ENCODE measurements at regions not wholly inside any gene's neighbourhood (a gene's known extent, or its start where the extent isn't known, plus 50 kb on each side); places are given as distances from the start of the nearest gene placed in this dataset.

GRCh38 chr5:37999593-37999992 lies 159.8 kb upstream of the GDNF start:
- TF ChIP-seq REST (IDR thresholded peaks at IDR 0.05; ENCODE audit: insufficient read depth in 1 of 2, low read depth in 2 of 2, low read length in 1 of 2) (no peak), CTCF (IDR thresholded peaks at IDR 0.05) (no peak)
